Brain microvascular endothelial cell (primary cell): ENCODE measurements at regions not wholly inside any gene's neighbourhood (a gene's known extent, or its start where the extent isn't known, plus 50 kb on each side); places are given as distances from the start of the nearest gene placed in this dataset.

ENCODE experiments used
- DNase-seq: peaks from one replicate; pipeline ENCODE4 v3.0.0-alpha.2; 2020
- H3K27ac ChIP-seq: fragments of 250-450 bp; sonication (Bioruptor Pico); 2 replicates; pipeline ENCODE4 v1.5.1; 2020; ENCODE audit warnings: mild to moderate bottlenecking, moderate library complexity
- H3K27me3 ChIP-seq: fragments of 250-450 bp; sonication (Bioruptor Pico); replicated peaks from 2 replicates; pipeline ENCODE4 v1.5.1; 2020; ENCODE audit warnings: mild to moderate bottlenecking
- H3K36me3 ChIP-seq: fragments of 250-450 bp; sonication (Bioruptor Pico); replicated peaks from 2 replicates; pipeline ENCODE4 v1.5.1; 2020; ENCODE audit warnings: mild to moderate bottlenecking
- H3K4me3 ChIP-seq: 2 replicates; pipeline ENCODE4 v1.5.1; 2011; ENCODE audit warnings: low read depth, mild to moderate bottlenecking, control low read depth, low read length, moderate library complexity
- CTCF ChIP-seq: IDR thresholded peaks from 2 replicates; pipeline ENCODE4 v1.5.1; 2011; ENCODE audit warnings: low read depth, mild to moderate bottlenecking, moderate library complexity, low read length, control low read depth, inconsistent platforms; ENCODE audit errors: missing control alignments
- in situ Hi-C: cut with HindIII; loops from 2 replicates; pipeline ENCODE4 v1.10.0; 2017; ENCODE audit warnings: low sequenced_read_pairs, low pct_ligation_motif_present

GRCh38 chr1:224513787-224514209, 79.2 kb upstream of the WDR26 start:
- no peak overlapping the region for H3K4me3 ChIP-seq
- no peaks in the 10 kb centered on the region for H3K27me3 ChIP-seq
- no peak overlapping the region for H3K27ac ChIP-seq
- in situ Hi-C loops: loop anchor here (25.0 kb wide), 2 partner anchors 99 to 349 kb away; partner anchors contain the start of gene CNIH3
- H3K36me3 ChIP-seq: no peaks in the 10 kb centered on the region
- DNase-seq: peak; percentile 72
- peak; percentile 94 for TF ChIP-seq CTCF

GRCh38 chr1:224517171-224517570, 82.6 kb upstream of the WDR26 start:
- no peak for DNase-seq

GRCh38 chr1:224518528-224518927, 83.9 kb upstream of the WDR26 start:
- TF ChIP-seq CTCF: no peak
- Histone ChIP-seq H3K27me3 (no peaks in the 10 kb centered on the region), H3K36me3 (no peaks in the 10 kb centered on the region), H3K27ac (no peak overlapping the region), H3K4me3 (no peak overlapping the region)
- in situ Hi-C loops: loop anchor here (25.0 kb wide), 2 partner anchors 94 to 344 kb away; partner anchors contain the start of gene CNIH3
- DNase-seq: no peak

More at GRCh38 chr1:224517171-224517570, 82.6 kb upstream of the WDR26 start:
- Histone ChIP-seq H3K36me3 (no peaks in the 10 kb centered on the region), H3K27me3 (no peaks in the 10 kb centered on the region), H3K4me3 (no peak overlapping the region), H3K27ac (no peak overlapping the region)
- TF ChIP-seq CTCF: no peak
- in situ Hi-C loops: loop anchor here (25.0 kb wide), 2 partner anchors 95 to 345 kb away; partner anchors contain the start of gene CNIH3

GRCh38 chr1:224519874-224520273, 85.3 kb upstream of the WDR26 start:
- Histone ChIP-seq H3K27me3 (no peaks in the 10 kb centered on the region), H3K4me3 (no peak overlapping the region), H3K27ac (no peak overlapping the region), H3K36me3 (no peaks in the 10 kb centered on the region)
- DNase-seq: no peak
- TF ChIP-seq CTCF: no peak
- in situ Hi-C loops: loop anchor here (25.0 kb wide), 2 partner anchors 92 to 342 kb away; partner anchors contain the start of gene CNIH3

- TF ChIP-seq CTCF: no peak
- in situ Hi-C loops: loop anchor here (25.0 kb wide), 2 partner anchors 91 to 341 kb away; partner anchors contain the start of gene CNIH3
- Histone ChIP-seq H3K36me3 (no peaks in the 10 kb centered on the region), H3K27ac (no peak overlapping the region), H3K4me3 (no peak overlapping the region), H3K27me3 (no peaks in the 10 kb centered on the region)
- no peak for DNase-seq
These were observed 86.2 kb upstream of the WDR26 start for GRCh38 chr1:224520808-224521207.
